Panc1 (cell line): ENCODE measurements at regions not wholly inside any gene's neighbourhood (a gene's known extent, or its start where the extent isn't known, plus 50 kb on each side); places are given as distances from the start of the nearest gene placed in this dataset.

Source experiments
- ATAC-seq: fragments of 200-7000 bp; cut with Tn5 transposase; 2 replicates; pipeline ENCODE4 v1.9.1; 2020; ENCODE audit warnings: mild to moderate bottlenecking, moderate library complexity
- BruUV-seq: library from RNA; stranded (reverse); fragments of 400-500 nt; replicated peaks from 2 replicates; lab custom pipeline; 2021; lab: Mats Ljungman, UMichigan
- CTCF ChIA-PET: fragments of 300-600 bp; sonication (Branson Sonifier 250); formaldehyde crosslinking; loops from one replicate; lab custom pipeline; 2022; ENCODE audit warnings: antibody characterized with exemption; lab: Charles Lee
- POLR2A ChIA-PET: fragments of 300-600 bp; sonication (Branson Sonifier 250); formaldehyde crosslinking; loops from one replicate; lab custom pipeline; 2022; ENCODE audit warnings: antibody characterized with exemption; lab: Charles Lee
- DNase-seq: peaks from one replicate; pipeline ENCODE4 v3.0.0-alpha.2; 2010; ENCODE audit warnings: low read depth, low spot score
- H3K27ac ChIP-seq: 2 replicates; pipeline ENCODE4 v1.5.1; 2011; ENCODE audit warnings: mild to moderate bottlenecking, low read length, inconsistent platforms
- H3K27me3 ChIP-seq: fragments of 200-500 bp; sonication (Bioruptor generic); 2 replicates; pipeline ENCODE4 v1.6.0; 2014; ENCODE audit warnings: low read length, inconsistent platforms; ENCODE audit not compliant: control insufficient read depth, insufficient read depth
- H3K36me3 ChIP-seq: fragments of 200-500 bp; sonication (Bioruptor generic); 2 replicates; pipeline ENCODE4 v1.5.1; 2014; ENCODE audit warnings: inconsistent platforms, mild to moderate bottlenecking, low read length, moderate library complexity; ENCODE audit not compliant: control insufficient read depth, insufficient read depth
- H3K4me1 ChIP-seq: 2 replicates; pipeline ENCODE4 v1.5.1; 2011; ENCODE audit warnings: inconsistent platforms, mild to moderate bottlenecking, low read length, moderate library complexity; ENCODE audit not compliant: control insufficient read depth, insufficient read depth
- H3K4me3 ChIP-seq, 2 experiments: 2 replicates each; pipeline ENCODE4 v1.5.1; 2011 to 2012; ENCODE audit warnings: low read depth in 2 of 2, low read length in 2 of 2, mild to moderate bottlenecking in 2 of 2, inconsistent platforms in 1 of 2, moderate library complexity in 1 of 2
- H3K9me3 ChIP-seq: fragments of 200-500 bp; sonication (Bioruptor generic); 2 replicates; pipeline ENCODE4 v1.5.1; 2014; ENCODE audit warnings: low read depth, mild to moderate bottlenecking, inconsistent platforms, low read length, moderate library complexity; ENCODE audit not compliant: control insufficient read depth, insufficient read depth
- CTCF ChIP-seq: fragments of 450-650 bp; IDR thresholded peaks from 2 replicates; pipeline ENCODE4 v1.5.1; 2017; ENCODE audit warnings: mild to moderate bottlenecking
- POLR2AphosphoS5 ChIP-seq: IDR thresholded peaks from 2 replicates; pipeline ENCODE4 v1.6.1; 2012; ENCODE audit warnings: mild to moderate bottlenecking, low read depth, low read length, moderate library complexity
- REST ChIP-seq, 2 experiments: IDR thresholded peaks; 2 replicates each; pipeline ENCODE4 v1.6.1; 2011 to 2012; ENCODE audit warnings: low read depth in 2 of 2, control low read depth in 1 of 2, low read length in 1 of 2, mild to moderate bottlenecking in 1 of 2, moderate library complexity in 1 of 2; ENCODE audit not compliant: insufficient read depth in 1 of 2
- SIN3A ChIP-seq: IDR thresholded peaks from 2 replicates; pipeline ENCODE4 v1.6.1; 2012; ENCODE audit warnings: low read depth, mild to moderate bottlenecking, low read length, moderate library complexity, borderline replicate concordance; ENCODE audit not compliant: insufficient read depth
- TCF7L2 ChIP-seq: IDR thresholded peaks from 2 replicates; pipeline ENCODE4 v1.6.1; 2011; ENCODE audit warnings: mild to moderate bottlenecking, low read depth, low read length, inconsistent platforms
- in situ Hi-C: cut with HindIII; loops from 2 replicates; pipeline ENCODE4 v1.10.0; 2016; ENCODE audit warnings: low sequenced_read_pairs, low pct_unique_long_range_greater_than_20kb
- intact Hi-C: fragments of 100-400 bp; cut with micrococcal nuclease; formaldehyde crosslinking; loops from one replicate; pipeline ENCODE4 v1.10.0; 2022; ENCODE audit not compliant: unreplicated experiment

- no peaks in the 10 kb centered on the region for H3K9me3 ChIP-seq
- intact Hi-C loops (no loop called here), in situ Hi-C loops (no loop called here)
- H3K4me1 ChIP-seq: no peaks in the 10 kb centered on the region
- no peak for ATAC-seq
- no peak overlapping the region for H3K27ac ChIP-seq
- DNase-seq: no peak
- no TSS peak for BruUV-seq
- H3K27me3 ChIP-seq: no peaks in the 10 kb centered on the region
- TF ChIP-seq REST (IDR thresholded peaks at IDR 0.05; ENCODE audit: insufficient read depth in 1 of 2, low read depth in 2 of 2, low read length in 1 of 2) (no peak), CTCF (no peak), SIN3A (no peak), POLR2AphosphoS5 (no peak), TCF7L2 (no peak)
- ChIA-PET CTCF (no interaction called here), POLR2A (no interaction called here)
- H3K36me3 ChIP-seq: no peaks in the 10 kb centered on the region; the same call in 1 of the 2 replicates
- H3K4me3 ChIP-seq: no peak overlapping the region
Measured at GRCh38 chr18:66966171-66966570, 362.3 kb upstream of the CDH19 start.

- H3K4me1 ChIP-seq: no peaks in the 10 kb centered on the region
- DNase-seq (no peak), ATAC-seq (no peak)
- CTCF ChIA-PET: no interaction called here
- H3K9me3 ChIP-seq: no peaks in the 10 kb centered on the region
- H3K27ac ChIP-seq: no peak overlapping the region
- in situ Hi-C loops: no loop called here
- H3K27me3 ChIP-seq: no peaks in the 10 kb centered on the region
- no peaks in the 10 kb centered on the region for H3K36me3 ChIP-seq
- no TSS peak for BruUV-seq
- intact Hi-C loops: no loop called here
- TF ChIP-seq SIN3A (no peak), TCF7L2 (no peak), CTCF (no peak), POLR2AphosphoS5 (no peak), REST (IDR thresholded peaks at IDR 0.05; ENCODE audit: insufficient read depth in 1 of 2, low read depth in 2 of 2, low read length in 1 of 2) (no peak)
- H3K4me3 ChIP-seq: no peak overlapping the region
- POLR2A ChIA-PET: no interaction called here
Measured at GRCh38 chr18:66958309-66958708, 354.4 kb upstream of the CDH19 start.
